ENCODE measurements at regions not wholly inside any gene's neighbourhood (a gene's known extent, or its start where the extent isn't known, plus 50 kb on each side); places are given as distances from the start of the nearest gene placed in this dataset.
"Not testable (repeated sequence)": the region's sequence is repeated elsewhere in the genome, so short reads cannot be mapped to it uniquely, and the experiment has no call there.

GRCh38 chr17:30693772-30694171 is 130.7 kb downstream of the CRLF3 start:
- Histone ChIP-seq H3K4me2 (0 out of 2 replicates have a peak overlapping the region, but pooled peaks have one; percentile 19), H3F3A (replicated peaks; ENCODE audit: insufficient read depth) (peaks cover 18% of the 10 kb centered on the region)
- H3K9me2 ChIP-seq; H3K4me3 ChIP-seq (ENCODE audit: low read depth in 2 of 2, low read length in 1 of 2); H2AFZ ChIP-seq (ENCODE audit: low read depth); H3K9ac ChIP-seq; H3K27me3 ChIP-seq (ENCODE audit: insufficient read depth); H3K36me3 ChIP-seq (replicated peaks in 1 of 2; ENCODE audit: control insufficient read depth in 1 of 2, insufficient read depth in 2 of 2, low read length in 1 of 2); H4K20me1 ChIP-seq (ENCODE audit: insufficient read depth); H3K4me1 ChIP-seq (ENCODE audit: control insufficient read depth in 1 of 2, insufficient read depth in 2 of 2, low read depth in 1 of 2, low read length in 1 of 2); H3K9me3 ChIP-seq; POLR2A ChIA-PET; H3K27ac ChIP-seq (ENCODE audit: low read depth in 2 of 2, low read length in 1 of 2); H3K79me2 ChIP-seq (ENCODE audit: insufficient read depth): not testable (repeated sequence)
- 30% methylated on average over 12 of the region's 20 CpGs for WGBS (ENCODE audit: low lambda C conversion rate)
- peak; percentile 32; the same call in 1 of the 2 replicates for TF ChIP-seq CTCF (IDR thresholded peaks at IDR 0.05)
- peak; percentile 64 for DNase-seq
- CTCF ChIA-PET: interaction anchor here (1.0 kb wide), 1 partner anchor 93 kb away, joined by 3 read pairs; no protein-coding TSS in a partner anchor

GRCh38 chr17:30689266-30690000 is 135.1 kb downstream of the CRLF3 start:
- H3F3A ChIP-seq (replicated peaks; ENCODE audit: insufficient read depth); H3K4me3 ChIP-seq (ENCODE audit: low read depth in 2 of 2, low read length in 1 of 2); H3K4me1 ChIP-seq (ENCODE audit: control insufficient read depth in 1 of 2, insufficient read depth in 2 of 2, low read depth in 1 of 2, low read length in 1 of 2); H2AFZ ChIP-seq (ENCODE audit: low read depth); H3K27ac ChIP-seq (ENCODE audit: low read depth in 2 of 2, low read length in 1 of 2); H3K4me2 ChIP-seq; DNase-seq; POLR2A ChIA-PET; H4K20me1 ChIP-seq (ENCODE audit: insufficient read depth); H3K9me2 ChIP-seq; H3K9me3 ChIP-seq; H3K79me2 ChIP-seq (ENCODE audit: insufficient read depth); H3K9ac ChIP-seq; H3K27me3 ChIP-seq (ENCODE audit: insufficient read depth); H3K36me3 ChIP-seq (replicated peaks in 1 of 2; ENCODE audit: control insufficient read depth in 1 of 2, insufficient read depth in 2 of 2, low read length in 1 of 2): not testable (repeated sequence)
- 77% methylated on average over 14 of the region's 14 CpGs for WGBS (ENCODE audit: low lambda C conversion rate)
- CTCF ChIA-PET: interaction anchor here (1.4 kb wide), 1 partner anchor 8 kb away, joined by 3 read pairs; no protein-coding TSS in a partner anchor

- H3K27ac ChIP-seq (ENCODE audit: low read depth in 2 of 2, low read length in 1 of 2); H3K4me3 ChIP-seq (ENCODE audit: low read depth in 2 of 2, low read length in 1 of 2); POLR2A ChIA-PET; CTCF ChIA-PET; H3K9me2 ChIP-seq; H3K4me1 ChIP-seq (ENCODE audit: control insufficient read depth in 1 of 2, insufficient read depth in 2 of 2, low read depth in 1 of 2, low read length in 1 of 2); H4K20me1 ChIP-seq (ENCODE audit: insufficient read depth); H3K27me3 ChIP-seq (ENCODE audit: insufficient read depth); DNase-seq; H3K36me3 ChIP-seq (replicated peaks in 1 of 2; ENCODE audit: control insufficient read depth in 1 of 2, insufficient read depth in 2 of 2, low read length in 1 of 2); H3K9me3 ChIP-seq; H2AFZ ChIP-seq (ENCODE audit: low read depth); H3K4me2 ChIP-seq; H3K79me2 ChIP-seq (ENCODE audit: insufficient read depth); H3K9ac ChIP-seq; H3F3A ChIP-seq (replicated peaks; ENCODE audit: insufficient read depth): not testable (repeated sequence)
- WGBS (ENCODE audit: low lambda C conversion rate): 90% methylated on average over 27 of the region's 28 CpGs
Observed at GRCh38 chr17:30686538-30687479, 137.7 kb downstream of the CRLF3 start.

- H3K4me3 ChIP-seq (ENCODE audit: low read depth in 2 of 2, low read length in 1 of 2); CTCF ChIA-PET; H3K9me2 ChIP-seq; H4K20me1 ChIP-seq (ENCODE audit: insufficient read depth); H3K9me3 ChIP-seq; H3K4me2 ChIP-seq; H3F3A ChIP-seq (replicated peaks; ENCODE audit: insufficient read depth); H3K36me3 ChIP-seq (replicated peaks in 1 of 2; ENCODE audit: control insufficient read depth in 1 of 2, insufficient read depth in 2 of 2, low read length in 1 of 2); H2AFZ ChIP-seq (ENCODE audit: low read depth); H3K4me1 ChIP-seq (ENCODE audit: control insufficient read depth in 1 of 2, insufficient read depth in 2 of 2, low read depth in 1 of 2, low read length in 1 of 2); H3K9ac ChIP-seq; H3K27ac ChIP-seq (ENCODE audit: low read depth in 2 of 2, low read length in 1 of 2); POLR2A ChIA-PET; H3K79me2 ChIP-seq (ENCODE audit: insufficient read depth); DNase-seq; H3K27me3 ChIP-seq (ENCODE audit: insufficient read depth): not testable (repeated sequence)
- WGBS (ENCODE audit: low lambda C conversion rate): 91% methylated on average over 3 of the region's 4 CpGs
Observed at GRCh38 chr17:30682280-30682679, 142.2 kb downstream of the CRLF3 start.

- POLR2A ChIA-PET, CTCF ChIA-PET: not testable (repeated sequence)
Observed at GRCh38 chr17:30680681-30681080, 143.8 kb downstream of the CRLF3 start.

More at GRCh38 chr17:30680681-30681080, 143.8 kb downstream of the CRLF3 start:
- H3K9me3 ChIP-seq; H3K4me1 ChIP-seq (ENCODE audit: control insufficient read depth in 1 of 2, insufficient read depth in 2 of 2, low read depth in 1 of 2, low read length in 1 of 2); H3K4me2 ChIP-seq; H3K79me2 ChIP-seq (ENCODE audit: insufficient read depth); H3F3A ChIP-seq (replicated peaks; ENCODE audit: insufficient read depth); H3K27ac ChIP-seq (ENCODE audit: low read depth in 2 of 2, low read length in 1 of 2); H4K20me1 ChIP-seq (ENCODE audit: insufficient read depth); H3K9ac ChIP-seq; H3K36me3 ChIP-seq (replicated peaks in 1 of 2; ENCODE audit: control insufficient read depth in 1 of 2, insufficient read depth in 2 of 2, low read length in 1 of 2); H3K4me3 ChIP-seq (ENCODE audit: low read depth in 2 of 2, low read length in 1 of 2); H2AFZ ChIP-seq (ENCODE audit: low read depth); H3K9me2 ChIP-seq; H3K27me3 ChIP-seq (ENCODE audit: insufficient read depth); DNase-seq: not testable (repeated sequence)
- WGBS (ENCODE audit: low lambda C conversion rate): 45% methylated on average over 5 of the region's 5 CpGs
